Endothelial cell (in vitro differentiated cells): ENCODE measurements at regions not wholly inside any gene's neighbourhood (a gene's known extent, or its start where the extent isn't known, plus 50 kb on each side); places are given as distances from the start of the nearest gene placed in this dataset.

Source experiments
- DNase-seq: peaks from one replicate; pipeline ENCODE4 v3.0.0; 2021; ENCODE audit warnings: low spot score
- H3K27ac Mint-ChIP-seq: one replicate; pipeline ENCODE4 v1.8.0; 2021; ENCODE audit warnings: mixed read lengths, inconsistent platforms; ENCODE audit not compliant: unreplicated experiment
- H3K27me3 Mint-ChIP-seq: one replicate; pipeline ENCODE4 v1.8.0; 2021; ENCODE audit warnings: mild to moderate bottlenecking, moderate library complexity, mixed read lengths, inconsistent platforms; ENCODE audit not compliant: unreplicated experiment
- H3K36me3 Mint-ChIP-seq: one replicate; pipeline ENCODE4 v1.8.0; 2021; ENCODE audit warnings: mild to moderate bottlenecking, low read depth, mixed read lengths, inconsistent platforms; ENCODE audit not compliant: unreplicated experiment
- H3K4me1 Mint-ChIP-seq: one replicate; pipeline ENCODE4 v1.8.0; 2021; ENCODE audit warnings: mild to moderate bottlenecking, mixed read lengths, inconsistent platforms; ENCODE audit not compliant: unreplicated experiment
- H3K4me3 Mint-ChIP-seq: one replicate; pipeline ENCODE4 v1.8.0; 2021; ENCODE audit warnings: mild to moderate bottlenecking, mixed read lengths, inconsistent platforms; ENCODE audit not compliant: unreplicated experiment
- H3K9me3 Mint-ChIP-seq: one replicate; pipeline ENCODE4 v1.8.0; 2021; ENCODE audit warnings: mixed read lengths, inconsistent platforms; ENCODE audit not compliant: unreplicated experiment
- TF ChIP-seq, protein P1 (sequence below): fragments of 200-600 bp; sonication (generic); IDR thresholded peaks from one replicate; pipeline ENCODE4 v1.5.0; 2021; ENCODE audit warnings: antibody characterized with exemption; ENCODE audit not compliant: unreplicated experiment

DNA sequence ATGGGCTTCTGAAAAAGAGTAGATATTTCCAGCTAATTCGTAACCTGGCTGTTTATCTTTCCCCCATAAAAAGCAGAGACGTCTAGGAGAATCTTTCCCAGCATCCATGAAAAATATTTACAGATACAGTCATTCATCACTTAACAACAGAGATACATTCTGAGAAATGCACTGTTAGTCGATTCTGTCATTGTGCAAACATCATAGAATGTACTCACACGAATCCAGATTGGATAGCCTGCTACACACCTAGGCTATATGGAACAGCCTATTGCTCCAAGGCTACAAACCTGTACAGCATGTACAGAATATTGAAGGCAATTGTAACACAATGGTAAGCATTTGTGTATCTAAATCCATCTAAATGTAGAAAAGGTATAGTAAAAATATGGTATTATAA is 530.2 kb upstream of the NBEA start:
- Mint-ChIP-seq H3K9me3 (no peaks in the 10 kb centered on the region), H3K36me3 (no peaks in the 10 kb centered on the region), H3K27me3 (peaks cover 4% of the 10 kb centered on the region), H3K4me3 (no peak overlapping the region), H3K27ac (no peak overlapping the region), H3K4me1 (no peaks in the 10 kb centered on the region)
- TF ChIP-seq, protein P1, sequence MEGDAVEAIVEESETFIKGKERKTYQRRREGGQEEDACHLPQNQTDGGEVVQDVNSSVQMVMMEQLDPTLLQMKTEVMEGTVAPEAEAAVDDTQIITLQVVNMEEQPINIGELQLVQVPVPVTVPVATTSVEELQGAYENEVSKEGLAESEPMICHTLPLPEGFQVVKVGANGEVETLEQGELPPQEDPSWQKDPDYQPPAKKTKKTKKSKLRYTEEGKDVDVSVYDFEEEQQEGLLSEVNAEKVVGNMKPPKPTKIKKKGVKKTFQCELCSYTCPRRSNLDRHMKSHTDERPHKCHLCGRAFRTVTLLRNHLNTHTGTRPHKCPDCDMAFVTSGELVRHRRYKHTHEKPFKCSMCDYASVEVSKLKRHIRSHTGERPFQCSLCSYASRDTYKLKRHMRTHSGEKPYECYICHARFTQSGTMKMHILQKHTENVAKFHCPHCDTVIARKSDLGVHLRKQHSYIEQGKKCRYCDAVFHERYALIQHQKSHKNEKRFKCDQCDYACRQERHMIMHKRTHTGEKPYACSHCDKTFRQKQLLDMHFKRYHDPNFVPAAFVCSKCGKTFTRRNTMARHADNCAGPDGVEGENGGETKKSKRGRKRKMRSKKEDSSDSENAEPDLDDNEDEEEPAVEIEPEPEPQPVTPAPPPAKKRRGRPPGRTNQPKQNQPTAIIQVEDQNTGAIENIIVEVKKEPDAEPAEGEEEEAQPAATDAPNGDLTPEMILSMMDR: no peak
- DNase-seq: no peak

DNA sequence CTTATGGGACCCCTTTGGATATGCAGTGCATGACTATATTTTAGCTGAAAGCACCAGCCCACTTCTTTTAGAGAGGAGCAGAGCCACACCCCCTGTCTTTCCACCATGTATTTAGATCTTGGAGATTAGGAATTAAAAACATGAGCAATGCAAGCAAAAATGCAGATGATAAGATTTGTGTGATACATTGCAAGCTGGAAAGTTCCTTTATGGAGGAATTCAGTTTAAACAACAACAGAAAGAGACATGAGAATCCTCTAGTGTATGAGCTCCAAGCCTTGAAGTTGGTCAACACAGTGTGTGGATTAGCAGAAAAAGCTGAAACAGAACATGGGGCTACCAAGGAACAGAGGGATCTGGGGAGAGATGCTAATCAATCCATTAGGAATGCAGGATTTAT is 529.8 kb upstream of the NBEA start:
- no peak for DNase-seq
- no peak overlapping the region for H3K4me3 Mint-ChIP-seq
- TF ChIP-seq, protein P1: no peak
- no peaks in the 10 kb centered on the region for H3K4me1 Mint-ChIP-seq
- H3K36me3 Mint-ChIP-seq: no peaks in the 10 kb centered on the region
- no peak overlapping the region for H3K27ac Mint-ChIP-seq
- H3K9me3 Mint-ChIP-seq: no peaks in the 10 kb centered on the region
- peaks cover 3% of the 10 kb centered on the region for H3K27me3 Mint-ChIP-seq

DNA sequence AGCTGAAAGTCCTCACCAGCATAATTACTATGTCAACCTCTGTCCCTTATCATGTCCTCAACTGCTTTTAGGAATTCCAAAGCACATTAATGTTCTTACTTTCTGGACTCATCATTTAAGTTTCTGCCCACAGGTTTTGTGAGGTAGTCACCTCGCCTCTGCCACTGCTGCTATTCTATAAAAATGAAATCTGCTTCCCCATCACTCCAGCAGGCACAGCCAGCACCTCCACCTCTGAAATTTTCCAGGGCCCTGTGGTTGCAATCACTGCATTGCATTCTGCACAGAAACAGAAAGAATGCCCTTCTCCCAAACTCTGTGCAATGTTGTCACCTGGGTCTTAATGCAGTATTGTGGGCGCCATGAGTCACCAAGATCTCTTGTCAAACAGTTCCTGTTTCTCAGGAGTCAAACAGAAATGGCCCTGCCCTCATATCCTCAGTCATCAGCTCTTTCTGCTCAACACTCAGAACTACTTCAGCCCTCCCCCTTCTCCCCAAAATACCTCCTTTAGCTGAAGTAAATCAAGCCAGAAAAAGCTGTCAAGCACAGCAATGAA is 529.2 kb upstream of the NBEA start:
- H3K36me3 Mint-ChIP-seq: no peaks in the 10 kb centered on the region
- DNase-seq: no peak
- H3K4me1 Mint-ChIP-seq: no peaks in the 10 kb centered on the region
- H3K4me3 Mint-ChIP-seq: no peak overlapping the region
- no peaks in the 10 kb centered on the region for H3K9me3 Mint-ChIP-seq
- TF ChIP-seq, protein P1: no peak
- H3K27me3 Mint-ChIP-seq: peaks cover 3% of the 10 kb centered on the region
- H3K27ac Mint-ChIP-seq: no peak overlapping the region

DNA sequence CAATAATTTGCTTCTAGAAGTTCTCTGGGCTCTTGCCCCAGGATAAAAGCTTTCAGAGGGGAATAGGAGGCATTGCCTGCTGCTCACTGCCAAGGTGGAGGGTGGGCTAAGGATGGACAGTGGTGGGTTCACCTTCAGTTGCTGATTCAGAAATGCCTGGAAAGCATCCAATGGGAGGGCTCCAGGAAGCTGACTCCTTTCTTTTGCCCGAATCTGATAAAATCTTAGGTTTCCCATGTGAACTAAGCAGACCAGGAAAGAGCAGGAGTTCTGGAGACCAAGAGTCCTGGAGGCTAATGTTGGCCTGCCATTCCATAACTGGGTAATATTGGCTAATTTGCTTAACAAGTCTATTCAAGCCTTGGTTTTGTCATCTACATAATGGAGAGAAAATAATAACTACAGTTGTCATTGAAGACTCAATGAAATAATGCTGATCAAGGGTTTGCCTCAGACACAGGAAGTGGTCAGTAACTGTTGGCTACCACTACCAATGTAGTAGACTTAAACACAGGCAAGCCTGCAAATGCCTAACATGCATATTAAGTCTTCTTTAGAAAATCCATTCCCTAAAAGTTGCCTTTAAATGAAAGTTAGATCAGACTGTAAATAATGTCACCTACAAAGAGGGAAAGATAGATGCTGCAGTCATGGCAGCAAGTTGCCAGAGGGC is 528.4 kb upstream of the NBEA start:
- no peak for DNase-seq
- no peak overlapping the region for H3K4me3 Mint-ChIP-seq
- TF ChIP-seq, protein P1: no peak
- no peaks in the 10 kb centered on the region for H3K9me3 Mint-ChIP-seq
- H3K27me3 Mint-ChIP-seq: peaks cover 3% of the 10 kb centered on the region
- H3K27ac Mint-ChIP-seq: no peak overlapping the region
- H3K36me3 Mint-ChIP-seq: no peaks in the 10 kb centered on the region
- H3K4me1 Mint-ChIP-seq: no peaks in the 10 kb centered on the region

DNA sequence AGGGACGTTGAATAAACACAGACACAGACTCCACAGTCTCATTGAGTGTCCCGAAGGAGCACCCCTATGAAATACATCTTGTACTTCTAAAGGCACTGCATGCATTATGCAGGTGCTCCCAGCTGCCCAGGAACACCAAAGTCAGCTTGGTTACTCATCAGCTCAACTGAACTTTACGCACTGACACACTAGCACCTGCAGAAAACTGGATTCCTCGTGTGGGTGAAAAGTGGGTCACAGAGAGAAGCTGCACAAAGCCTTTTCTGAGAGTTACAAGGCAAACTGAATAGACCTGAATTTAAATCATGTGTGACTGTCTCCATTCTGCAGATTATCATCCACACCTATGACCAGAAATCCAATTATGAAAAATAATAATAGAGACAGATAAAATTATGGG is 527.5 kb upstream of the NBEA start:
- no peaks in the 10 kb centered on the region for H3K36me3 Mint-ChIP-seq
- H3K9me3 Mint-ChIP-seq: no peaks in the 10 kb centered on the region
- DNase-seq: no peak
- H3K27me3 Mint-ChIP-seq: peaks cover 3% of the 10 kb centered on the region
- no peak overlapping the region for H3K27ac Mint-ChIP-seq
- no peak overlapping the region for H3K4me3 Mint-ChIP-seq
- TF ChIP-seq, protein P1: no peak
- no peaks in the 10 kb centered on the region for H3K4me1 Mint-ChIP-seq
